ENCODE measurements at regions not wholly inside any gene's neighbourhood (a gene's known extent, or its start where the extent isn't known, plus 50 kb on each side); places are given as distances from the start of the nearest gene placed in this dataset.

- Histone ChIP-seq H3K4me1 (no peaks in the 10 kb centered on the region), H3K9me3 (no peaks in the 10 kb centered on the region), H3K4me3 (no peak overlapping the region), H3K36me3 (no peaks in the 10 kb centered on the region), H3K27me3 (no peaks in the 10 kb centered on the region), H3K27ac (no peak overlapping the region)
- no peak for TF ChIP-seq EP300 (IDR thresholded peaks at IDR 0.05)
- TF ChIP-seq, protein P1, sequence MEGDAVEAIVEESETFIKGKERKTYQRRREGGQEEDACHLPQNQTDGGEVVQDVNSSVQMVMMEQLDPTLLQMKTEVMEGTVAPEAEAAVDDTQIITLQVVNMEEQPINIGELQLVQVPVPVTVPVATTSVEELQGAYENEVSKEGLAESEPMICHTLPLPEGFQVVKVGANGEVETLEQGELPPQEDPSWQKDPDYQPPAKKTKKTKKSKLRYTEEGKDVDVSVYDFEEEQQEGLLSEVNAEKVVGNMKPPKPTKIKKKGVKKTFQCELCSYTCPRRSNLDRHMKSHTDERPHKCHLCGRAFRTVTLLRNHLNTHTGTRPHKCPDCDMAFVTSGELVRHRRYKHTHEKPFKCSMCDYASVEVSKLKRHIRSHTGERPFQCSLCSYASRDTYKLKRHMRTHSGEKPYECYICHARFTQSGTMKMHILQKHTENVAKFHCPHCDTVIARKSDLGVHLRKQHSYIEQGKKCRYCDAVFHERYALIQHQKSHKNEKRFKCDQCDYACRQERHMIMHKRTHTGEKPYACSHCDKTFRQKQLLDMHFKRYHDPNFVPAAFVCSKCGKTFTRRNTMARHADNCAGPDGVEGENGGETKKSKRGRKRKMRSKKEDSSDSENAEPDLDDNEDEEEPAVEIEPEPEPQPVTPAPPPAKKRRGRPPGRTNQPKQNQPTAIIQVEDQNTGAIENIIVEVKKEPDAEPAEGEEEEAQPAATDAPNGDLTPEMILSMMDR (IDR thresholded peaks at IDR 0.05): no peak
- TF ChIP-seq POLR2A (IDR thresholded peaks at IDR 0.05): no peak
- DNase-seq (ENCODE audit: low spot score in 2 of 2): no peak
- WGBS, 2 donors: 75 to 82% methylated on average over 9 of the region's 9 CpGs
Measured at GRCh38 chr5:3210531-3210930, 385.1 kb upstream of the IRX1 start.

DNA sequence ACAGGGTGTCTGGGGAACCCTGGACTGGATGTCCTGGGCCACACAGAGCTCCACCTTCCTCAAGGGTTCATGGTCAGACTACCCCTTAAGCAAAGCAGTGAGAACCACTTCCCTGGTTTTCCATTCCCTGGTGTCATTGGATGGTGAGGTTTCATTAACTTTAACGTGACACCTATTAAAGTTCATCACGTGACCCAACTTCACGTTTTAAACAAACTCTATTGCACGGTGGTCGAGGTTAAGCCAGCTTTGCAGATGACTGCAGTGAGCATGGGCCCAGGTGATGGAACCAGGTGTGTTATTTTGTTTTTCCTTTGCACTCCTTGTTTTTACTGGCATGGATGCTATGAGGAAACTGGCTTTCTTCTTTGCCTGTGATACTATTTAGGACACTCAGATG lies 385.7 kb upstream of the IRX1 start:
- peaks cover 0 to 4% (median 0%) of the 10 kb centered on the region in 4 donors for H3K9me3 ChIP-seq
- no peaks in the 10 kb centered on the region for H3K27me3 ChIP-seq
- WGBS, 2 donors: 76 to 78% methylated on average over 5 of the region's 5 CpGs
- H3K27ac ChIP-seq: no peak overlapping the region
- DNase-seq (ENCODE audit: low spot score in 2 of 2): no peak
- TF ChIP-seq, protein P1 (IDR thresholded peaks at IDR 0.05): no peak
- TF ChIP-seq EP300 (IDR thresholded peaks at IDR 0.05) (no peak), POLR2A (IDR thresholded peaks at IDR 0.05) (no peak)
- H3K36me3 ChIP-seq: no peaks in the 10 kb centered on the region
- no peaks in the 10 kb centered on the region for H3K4me1 ChIP-seq
- H3K4me3 ChIP-seq: no peak overlapping the region

DNA sequence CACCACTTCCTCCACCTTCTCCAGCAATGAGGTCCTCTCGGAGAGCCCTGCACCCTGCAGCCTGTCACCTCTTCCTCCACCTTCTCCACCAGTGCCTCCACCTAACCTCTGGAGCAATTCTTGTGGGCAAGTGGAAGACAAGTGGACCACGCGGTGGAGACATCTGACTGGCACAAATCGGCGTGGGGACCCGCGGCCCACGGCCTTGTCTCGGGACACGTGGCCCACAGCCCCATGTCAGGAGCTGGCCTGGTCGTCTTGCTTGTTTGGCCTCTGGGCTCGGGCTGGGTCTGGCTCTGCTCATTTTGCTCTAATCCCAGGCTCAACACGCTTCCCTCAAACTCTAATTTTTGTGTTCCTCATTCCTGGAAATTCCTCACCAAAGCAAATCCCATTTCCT lies 393.1 kb upstream of the IRX1 start:
- DNase-seq (ENCODE audit: low spot score in 2 of 2): no peak
- no peak overlapping the region for H3K27ac ChIP-seq
- peaks cover 0 to 14% (median 0%) of the 10 kb centered on the region in 4 donors for H3K9me3 ChIP-seq
- no peak overlapping the region for H3K4me3 ChIP-seq
- H3K27me3 ChIP-seq: peaks cover 0 to 12% of the 10 kb centered on the region in 2 donors
- TF ChIP-seq POLR2A (IDR thresholded peaks at IDR 0.05) (no peak), EP300 (IDR thresholded peaks at IDR 0.05) (no peak)
- TF ChIP-seq, protein P1 (IDR thresholded peaks at IDR 0.05): no peak
- H3K4me1 ChIP-seq: peaks cover 0 to 5% (median 0%) of the 10 kb centered on the region in 4 donors
- no peaks in the 10 kb centered on the region for H3K36me3 ChIP-seq
- 91 to 95% methylated on average over 13 of the region's 13 CpGs for WGBS, 2 donors

DNA sequence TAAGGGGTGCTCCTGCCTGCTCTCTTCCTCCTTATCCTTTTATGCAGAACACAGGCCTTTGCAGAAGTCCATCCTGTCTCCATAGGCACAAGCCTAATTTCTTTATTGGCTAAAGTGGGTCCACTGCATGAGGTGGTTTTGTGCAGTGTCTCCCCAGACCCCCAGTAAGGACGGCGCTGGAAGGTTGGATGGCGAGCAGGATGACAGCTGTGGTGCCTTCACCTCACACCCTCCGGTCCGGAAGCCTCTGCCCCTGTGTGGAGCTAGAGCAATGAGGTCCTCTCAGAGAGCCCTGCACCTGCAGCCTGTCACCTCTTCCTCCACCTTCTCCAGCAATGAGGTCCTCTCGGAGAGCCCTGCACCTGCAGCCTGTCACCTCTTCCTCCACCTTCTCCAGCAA lies 393.7 kb upstream of the IRX1 start:
- Histone ChIP-seq H3K27me3 (peaks cover 0 to 18% of the 10 kb centered on the region in 2 donors), H3K4me3 (no peak overlapping the region), H3K4me1 (peaks cover 0 to 9% (median 0%) of the 10 kb centered on the region in 4 donors), H3K27ac (no peak overlapping the region), H3K36me3 (no peaks in the 10 kb centered on the region), H3K9me3 (peaks cover 0 to 14% (median 0%) of the 10 kb centered on the region in 4 donors)
- no peak for DNase-seq (ENCODE audit: low spot score in 2 of 2)
- WGBS, 2 donors: 92 to 94% methylated on average over 6 of the region's 6 CpGs
- TF ChIP-seq POLR2A (IDR thresholded peaks at IDR 0.05): no peak
- TF ChIP-seq, protein P1 (IDR thresholded peaks at IDR 0.05): no peak
- TF ChIP-seq EP300 (IDR thresholded peaks at IDR 0.05): no peak

- H3K27ac ChIP-seq: no peak overlapping the region
- peaks cover 0 to 14% (median 0%) of the 10 kb centered on the region in 4 donors for H3K9me3 ChIP-seq
- H3K36me3 ChIP-seq: no peaks in the 10 kb centered on the region
- DNase-seq (ENCODE audit: low spot score in 2 of 2): no peak
- WGBS, 2 donors: 84 to 85% methylated on average over 8 of the region's 8 CpGs
- peaks cover 0 to 9% (median 0%) of the 10 kb centered on the region in 4 donors for H3K4me1 ChIP-seq
- peaks cover 0 to 21% of the 10 kb centered on the region in 2 donors for H3K27me3 ChIP-seq
- TF ChIP-seq EP300 (IDR thresholded peaks at IDR 0.05) (no peak), POLR2A (IDR thresholded peaks at IDR 0.05) (no peak)
- TF ChIP-seq, protein P1 (IDR thresholded peaks at IDR 0.05): no peak
- H3K4me3 ChIP-seq: no peak overlapping the region
Measured at GRCh38 chr5:3201121-3201520, 394.5 kb upstream of the IRX1 start.

All from tibial nerve (tissue), 4 donors.